Kidney tubule cell (primary cell): ENCODE measurements at regions not wholly inside any gene's neighbourhood (a gene's known extent, or its start where the extent isn't known, plus 50 kb on each side); places are given as distances from the start of the nearest gene placed in this dataset.

ENCODE experiments used
- DNase-seq: peaks from one replicate; pipeline ENCODE4 v3.0.0-alpha.2; 2018; ENCODE audit warnings: low spot score

- DNase-seq = no peak
Observed at GRCh38 chr3:132187746-132188145, 129.5 kb upstream of the ACP3 start.

GRCh38 chr3:132189601-132190000, 127.6 kb upstream of the ACP3 start:
- no peak for DNase-seq

DNA sequence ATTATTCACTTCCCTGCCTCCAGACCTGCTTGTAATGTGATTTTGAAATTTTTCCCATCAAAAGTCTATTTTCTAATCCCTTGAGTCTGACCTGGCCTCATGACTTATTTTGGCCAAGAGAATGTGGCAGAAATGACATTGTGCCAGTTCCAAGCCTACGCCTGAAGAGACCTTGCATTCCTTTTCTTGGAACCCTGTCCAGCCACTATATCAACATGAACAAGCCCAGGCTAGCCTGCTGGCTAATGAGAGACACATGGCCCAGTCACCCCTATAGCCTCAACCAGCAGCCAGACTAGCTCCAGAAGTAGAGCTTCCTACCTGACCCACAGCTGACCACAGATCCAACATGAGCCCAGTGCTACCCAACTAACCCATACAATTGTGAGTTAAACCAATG, 121.1 kb upstream of the ACP3 start:
- no peak for DNase-seq

DNA sequence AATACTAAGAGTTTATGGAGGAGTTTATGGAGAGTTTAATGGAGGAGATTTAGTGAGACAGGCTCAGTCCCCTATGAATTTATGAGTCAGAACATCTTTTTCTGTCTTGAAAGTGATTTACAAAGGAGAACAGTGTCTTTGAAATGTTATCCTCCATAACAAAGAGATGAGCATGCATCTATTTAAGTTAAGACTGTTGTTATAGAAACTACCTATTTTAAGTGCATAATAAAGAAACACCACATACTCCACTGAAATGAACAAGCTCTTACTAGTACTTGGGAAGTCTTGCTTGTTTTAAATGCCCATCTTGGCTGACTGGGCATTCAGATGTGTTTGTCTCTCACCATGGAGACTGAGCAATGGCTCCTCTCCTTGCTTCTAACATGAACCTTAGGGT, 118.7 kb upstream of the ACP3 start:
- no peak for DNase-seq

- DNase-seq = no peak
Observed at GRCh38 chr3:132199451-132199850, 117.8 kb upstream of the ACP3 start.

DNA sequence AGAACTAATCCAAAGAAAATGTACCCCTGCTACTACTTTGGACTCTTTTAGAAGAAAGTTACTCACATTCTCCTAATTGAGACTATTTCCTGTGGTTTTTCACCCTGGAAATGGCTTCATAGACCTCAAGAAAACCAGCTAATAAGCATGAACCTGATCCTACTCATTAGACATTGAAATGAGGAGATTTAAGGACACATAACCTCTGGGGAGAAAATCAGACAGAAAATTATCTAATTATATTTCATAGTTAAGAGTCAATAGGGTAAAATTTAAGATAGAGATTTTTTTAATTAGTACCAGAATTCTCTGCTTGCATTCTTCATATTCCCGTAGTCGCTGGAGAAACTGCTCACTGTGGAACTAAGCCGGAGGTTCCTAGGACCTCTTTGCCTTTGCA, 114.6 kb upstream of the ACP3 start:
- DNase-seq = no peak

DNA sequence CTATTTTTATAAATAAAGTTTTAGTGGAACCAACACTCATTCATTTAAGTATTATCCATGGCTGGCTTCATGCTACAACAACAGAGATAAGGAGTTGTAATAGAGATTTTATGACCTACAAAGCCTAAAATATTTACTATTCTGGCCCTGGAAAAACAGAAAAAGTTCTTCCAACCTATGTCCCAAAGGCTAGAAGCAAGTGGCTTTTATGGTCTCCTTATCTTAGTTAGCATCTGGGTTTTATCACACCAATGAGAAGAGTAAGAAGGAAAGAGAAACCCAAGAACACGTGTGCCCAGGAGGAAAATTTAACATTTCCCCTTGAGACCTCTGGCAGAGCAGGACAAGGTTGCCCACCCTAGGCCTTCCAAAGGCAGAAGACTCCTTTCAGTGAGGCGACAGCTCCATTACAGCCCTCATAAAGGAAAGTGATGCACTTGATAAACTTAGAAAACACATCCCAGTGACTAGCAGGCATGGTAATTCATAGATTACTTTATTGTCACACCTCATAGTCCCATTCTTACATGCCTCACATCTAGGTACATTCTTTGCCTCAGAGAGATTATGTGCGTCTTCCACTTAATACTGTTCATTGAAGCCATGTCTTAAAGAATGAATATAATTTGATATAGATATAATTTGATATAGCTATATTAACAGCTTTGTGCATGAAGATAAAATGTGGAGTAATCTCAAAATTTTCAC, 113.2 kb upstream of the ACP3 start:
- no peak for DNase-seq

DNA sequence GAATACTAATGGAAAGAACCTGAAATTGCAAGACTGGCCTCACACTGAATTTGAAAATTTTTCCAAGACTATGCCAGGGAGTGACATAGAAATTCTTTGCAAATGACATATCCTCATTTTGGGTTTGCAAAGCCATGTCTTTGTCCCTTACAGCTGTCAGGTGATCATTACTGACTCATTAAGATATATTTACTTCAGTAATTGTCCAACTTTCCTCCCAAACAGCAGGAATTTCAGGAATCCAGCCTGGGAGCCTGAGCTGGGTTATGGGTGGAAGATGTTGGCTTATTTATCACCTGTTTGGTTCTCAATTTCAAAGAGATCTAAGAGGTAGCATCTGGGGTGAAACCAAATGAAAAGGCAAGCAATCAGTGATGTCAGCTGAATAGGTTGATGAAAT, 111.6 kb upstream of the ACP3 start:
- DNase-seq = peak; percentile 72

GRCh38 chr3:132209855-132210254, 107.4 kb upstream of the ACP3 start:
- peak; percentile 46 for DNase-seq

DNA sequence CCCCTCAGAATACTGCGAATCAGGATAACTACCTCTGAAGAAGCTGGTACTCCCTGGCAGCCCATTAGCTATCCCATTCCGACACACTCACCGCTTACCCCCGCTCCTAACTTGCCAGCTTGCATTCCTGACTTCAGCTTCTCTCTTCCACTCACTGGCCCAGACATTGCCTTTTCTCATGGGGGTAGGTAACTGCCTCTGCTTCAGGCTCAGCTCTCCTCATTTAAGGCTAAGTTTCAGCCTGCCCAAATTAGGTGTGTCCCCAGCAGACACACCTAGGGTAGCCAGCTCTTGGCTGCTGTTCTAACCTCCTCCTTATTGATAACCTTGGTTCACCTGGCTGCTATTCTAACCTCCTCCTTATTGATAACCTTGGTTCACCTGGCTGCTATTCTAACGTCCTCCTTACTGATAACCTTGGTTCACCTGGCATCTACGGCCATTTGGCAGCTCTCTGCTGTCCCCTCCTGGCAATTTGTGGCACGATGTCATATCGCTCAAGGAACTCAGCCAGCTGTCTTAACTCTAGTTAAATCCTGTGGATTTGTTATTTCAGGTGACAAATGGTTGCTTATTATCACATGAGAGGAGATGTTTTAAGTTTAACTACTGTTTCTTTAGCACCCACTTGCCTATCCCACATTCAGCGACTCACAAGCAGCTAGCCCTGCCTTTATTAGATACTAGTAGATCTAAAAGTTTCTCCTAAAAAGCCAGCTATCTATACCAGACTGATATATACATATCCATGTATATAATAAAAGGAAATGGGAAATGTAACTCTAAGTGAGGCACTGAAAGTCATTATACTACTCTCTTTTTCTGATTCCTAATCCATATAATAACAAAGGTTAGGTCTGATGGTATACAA, 106.5 kb upstream of the ACP3 start:
- peak; percentile 49 for DNase-seq

GRCh38 chr3:132211896-132212295, 105.3 kb upstream of the ACP3 start:
- DNase-seq = no peak

GRCh38 chr3:132218817-132219755, 98.1 kb upstream of the ACP3 start:
- DNase-seq = no peak

DNA sequence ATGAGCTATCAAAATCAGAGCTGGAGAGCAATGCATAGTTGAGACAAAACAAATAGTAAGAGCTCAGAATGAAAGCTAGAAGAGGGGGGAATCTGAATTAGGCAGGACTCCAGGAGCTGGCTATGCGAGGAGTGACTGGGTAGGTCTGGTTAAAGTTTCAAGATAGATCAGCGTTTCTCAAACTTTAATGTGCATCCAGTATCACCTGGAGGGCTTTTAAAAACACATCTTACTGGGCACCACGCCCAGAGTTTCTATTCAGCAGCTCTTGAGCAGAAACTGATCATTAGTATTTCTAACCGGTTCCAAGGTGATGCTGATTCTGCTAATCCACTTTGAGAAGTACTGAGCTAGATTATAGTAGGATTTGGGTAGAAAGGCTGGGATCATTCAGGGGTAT, 96.2 kb upstream of the ACP3 start:
- DNase-seq = no peak

- peak; percentile 92 for DNase-seq
Observed at GRCh38 chr3:132222868-132223538, 94.2 kb upstream of the ACP3 start.

DNA sequence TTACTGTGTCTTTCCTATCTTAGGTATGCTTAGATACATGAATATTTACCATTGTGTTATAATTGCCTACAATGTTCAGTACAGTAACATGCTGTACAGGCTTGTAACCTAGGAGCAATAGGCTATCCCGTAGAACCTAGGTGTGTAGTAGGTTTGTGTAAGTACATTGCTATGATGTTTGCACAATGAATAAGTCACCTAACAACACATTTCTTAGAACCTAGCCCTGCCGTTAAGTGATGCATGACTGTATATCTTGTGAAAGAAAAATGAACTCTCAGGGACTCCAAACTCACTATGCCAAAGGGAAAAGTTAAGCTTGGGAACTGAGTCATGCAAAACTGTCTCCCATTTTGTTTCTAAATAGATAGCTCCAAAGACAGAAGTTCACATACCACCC, 91.5 kb upstream of the ACP3 start:
- peak; percentile 96 for DNase-seq

GRCh38 chr3:132228923-132229322, 88.3 kb upstream of the ACP3 start:
- peak; percentile 72 for DNase-seq

- DNase-seq = no peak
Observed at GRCh38 chr3:132229641-132230040, 87.6 kb upstream of the ACP3 start.

DNA sequence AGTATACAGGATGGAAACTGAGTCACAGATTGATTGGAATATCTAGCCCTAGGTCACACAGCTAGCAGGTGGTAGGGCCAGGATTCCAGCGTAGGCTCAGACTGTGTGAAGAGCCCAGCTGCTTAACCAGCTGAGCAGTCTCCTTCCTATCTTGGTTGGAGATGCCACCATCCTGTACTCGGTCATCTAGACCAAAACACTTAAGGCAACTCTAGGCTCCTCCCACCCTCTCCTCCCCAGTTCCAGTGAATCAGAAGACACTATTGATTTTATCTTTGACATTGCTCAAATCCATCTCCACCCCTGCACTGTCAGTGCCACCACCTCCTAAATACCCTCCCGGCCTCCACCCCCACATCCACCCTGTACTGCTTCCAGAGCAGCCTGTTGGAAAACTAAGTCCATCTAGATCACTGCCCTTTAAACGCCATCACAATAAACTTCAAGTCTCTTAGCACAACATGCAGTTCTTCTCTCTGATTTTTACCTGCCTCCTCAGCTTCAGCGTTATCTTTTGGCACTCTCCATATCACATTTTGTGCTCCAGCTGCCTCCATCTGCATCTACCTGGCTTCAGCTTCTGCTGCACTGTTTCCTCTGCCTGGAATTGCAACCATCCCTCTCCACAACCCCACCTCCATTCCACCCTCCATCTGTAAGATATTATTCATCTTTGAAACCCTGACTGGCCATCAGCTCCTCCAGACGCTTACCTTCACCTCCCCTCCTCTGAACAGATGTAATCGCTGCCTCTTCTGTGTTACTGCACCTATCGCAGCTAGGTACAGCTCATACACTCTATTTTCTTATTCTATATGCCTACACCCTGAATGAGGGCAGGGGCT, 86.8 kb upstream of the ACP3 start:
- DNase-seq = no peak

GRCh38 chr3:132231633-132232032, 85.6 kb upstream of the ACP3 start:
- DNase-seq = peak; percentile 89

DNA sequence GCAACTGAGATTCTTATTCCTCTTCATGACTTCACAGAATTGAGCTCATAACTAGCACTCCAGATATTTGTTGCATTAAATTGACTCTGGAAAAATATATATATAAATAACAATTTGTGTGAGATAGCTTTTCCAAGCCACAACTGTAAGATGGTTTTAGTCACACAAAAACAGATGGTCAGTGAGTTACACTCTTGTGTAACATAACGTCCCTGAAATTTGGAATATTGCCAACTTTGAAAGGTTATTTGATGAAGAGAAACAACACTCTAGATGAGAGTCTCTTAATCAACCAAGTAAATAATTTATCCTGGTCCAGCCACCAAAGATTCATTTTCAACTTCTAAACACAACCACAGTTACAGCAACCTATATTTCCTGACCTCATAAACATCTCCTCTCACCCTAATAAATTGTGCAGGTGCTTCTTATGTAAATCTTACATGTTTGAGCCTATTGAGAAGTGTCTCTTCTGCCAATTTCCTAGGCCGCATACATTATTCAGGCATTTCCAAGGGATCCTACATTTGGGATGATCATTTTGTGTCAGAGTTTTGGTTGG, 84.9 kb upstream of the ACP3 start:
- DNase-seq = peak; percentile 17
